Activated naive CD4-positive, alpha-beta T cell treated with anti-CD3 and anti-CD28 coated beads for 36 hours (primary cell): ENCODE measurements at regions not wholly inside any gene's neighbourhood (a gene's known extent, or its start where the extent isn't known, plus 50 kb on each side); places are given as distances from the start of the nearest gene placed in this dataset.

ENCODE experiments used
- CTCF ChIA-PET: fragments of 350-600 bp; sonication (Branson Sonifier 250); formaldehyde crosslinking; loops from one replicate; lab custom pipeline; 2021; ENCODE audit warnings: antibody characterized with exemption; lab: Charles Lee
- DNase-seq: peaks from one replicate; pipeline ENCODE4 v3.0.0-alpha.2; 2020
- H3K27ac Mint-ChIP-seq: one replicate; pipeline ENCODE4 v1.8.0; 2021; ENCODE audit warnings: mild to moderate bottlenecking, mixed read lengths
- H3K27me3 Mint-ChIP-seq: one replicate; pipeline ENCODE4 v1.8.0; 2021; ENCODE audit warnings: low read depth, mixed read lengths
- H3K36me3 Mint-ChIP-seq: one replicate; pipeline ENCODE4 v1.8.0; 2021; ENCODE audit warnings: low read depth, mixed read lengths
- H3K4me1 Mint-ChIP-seq: one replicate; pipeline ENCODE4 v1.8.0; 2021; ENCODE audit warnings: low read depth, mixed read lengths
- H3K4me3 Mint-ChIP-seq: one replicate; pipeline ENCODE4 v1.8.0; 2021; ENCODE audit warnings: mild to moderate bottlenecking, moderate library complexity, mixed read lengths
- H3K9me3 Mint-ChIP-seq: one replicate; pipeline ENCODE4 v1.8.0; 2021; ENCODE audit warnings: mixed read lengths
- intact Hi-C: fragments of 100-400 bp; cut with micrococcal nuclease; formaldehyde crosslinking; loops from one replicate; pipeline ENCODE4 v1.15.1; 2023

DNA sequence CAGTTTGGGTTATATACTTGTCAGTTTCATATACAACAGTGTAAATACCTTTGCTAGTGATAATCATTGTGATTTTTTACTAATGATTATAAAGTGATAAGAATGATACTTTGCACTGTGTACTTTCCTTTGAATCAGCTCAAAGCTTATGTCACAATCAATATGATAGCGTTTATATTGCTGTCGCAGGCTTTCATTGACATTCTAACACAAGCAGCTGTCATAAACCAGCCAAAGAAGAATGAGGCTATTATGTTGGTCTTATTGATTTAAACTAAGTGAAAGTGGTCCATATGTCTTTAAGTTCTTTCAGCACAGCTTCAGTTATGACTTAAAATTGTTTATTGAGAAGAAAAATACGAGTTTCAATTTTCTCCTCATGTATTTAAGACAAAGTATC lies 272.7 kb upstream of the RGMB start:
- CTCF ChIA-PET: no interaction called here
- intact Hi-C loops: no loop called here
- DNase-seq: no peak
- Mint-ChIP-seq H3K9me3 (no peaks in the 10 kb centered on the region), H3K4me1 (peaks cover 3% of the 10 kb centered on the region), H3K27me3 (no peaks in the 10 kb centered on the region), H3K36me3 (no peaks in the 10 kb centered on the region), H3K27ac (no peak overlapping the region), H3K4me3 (no peak overlapping the region)

- H3K9me3 Mint-ChIP-seq: no peaks in the 10 kb centered on the region
These were observed 269.8 kb upstream of the RGMB start for GRCh38 chr5:98503616-98504015.

DNA sequence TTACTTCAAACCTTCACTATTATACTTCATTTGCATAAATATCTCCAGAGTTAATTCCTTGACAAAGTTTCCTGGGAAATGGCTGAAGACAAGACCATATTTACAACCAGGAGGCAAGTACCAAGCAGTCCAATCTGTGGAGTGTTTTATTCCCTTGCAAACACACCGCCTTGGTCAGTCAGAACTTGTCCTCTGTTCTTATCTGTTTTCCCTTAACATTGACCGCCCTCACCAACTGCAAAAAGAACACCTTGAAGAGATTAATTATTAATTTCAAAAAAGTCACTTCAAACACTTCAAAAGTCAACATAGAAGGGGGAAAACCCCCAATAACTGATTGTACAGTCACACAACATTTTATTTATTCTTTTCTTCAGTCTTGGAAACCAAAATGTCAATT lies 269.0 kb upstream of the RGMB start:
- no peaks in the 10 kb centered on the region for H3K9me3 Mint-ChIP-seq
- CTCF ChIA-PET: no interaction called here
- DNase-seq: no peak
- H3K27ac Mint-ChIP-seq: no peak overlapping the region
- H3K27me3 Mint-ChIP-seq: peaks cover 2% of the 10 kb centered on the region
- H3K4me1 Mint-ChIP-seq: no peaks in the 10 kb centered on the region
- H3K4me3 Mint-ChIP-seq: no peak overlapping the region
- no peaks in the 10 kb centered on the region for H3K36me3 Mint-ChIP-seq
- intact Hi-C loops: no loop called here

More at GRCh38 chr5:98503616-98504015, 269.8 kb upstream of the RGMB start:
- CTCF ChIA-PET: no interaction called here
- no peak overlapping the region for H3K27ac Mint-ChIP-seq
- peaks cover 3% of the 10 kb centered on the region for H3K4me1 Mint-ChIP-seq
- intact Hi-C loops: no loop called here
- H3K27me3 Mint-ChIP-seq: peaks cover 2% of the 10 kb centered on the region
- no peak for DNase-seq
- H3K36me3 Mint-ChIP-seq: no peaks in the 10 kb centered on the region
- no peak overlapping the region for H3K4me3 Mint-ChIP-seq

DNA sequence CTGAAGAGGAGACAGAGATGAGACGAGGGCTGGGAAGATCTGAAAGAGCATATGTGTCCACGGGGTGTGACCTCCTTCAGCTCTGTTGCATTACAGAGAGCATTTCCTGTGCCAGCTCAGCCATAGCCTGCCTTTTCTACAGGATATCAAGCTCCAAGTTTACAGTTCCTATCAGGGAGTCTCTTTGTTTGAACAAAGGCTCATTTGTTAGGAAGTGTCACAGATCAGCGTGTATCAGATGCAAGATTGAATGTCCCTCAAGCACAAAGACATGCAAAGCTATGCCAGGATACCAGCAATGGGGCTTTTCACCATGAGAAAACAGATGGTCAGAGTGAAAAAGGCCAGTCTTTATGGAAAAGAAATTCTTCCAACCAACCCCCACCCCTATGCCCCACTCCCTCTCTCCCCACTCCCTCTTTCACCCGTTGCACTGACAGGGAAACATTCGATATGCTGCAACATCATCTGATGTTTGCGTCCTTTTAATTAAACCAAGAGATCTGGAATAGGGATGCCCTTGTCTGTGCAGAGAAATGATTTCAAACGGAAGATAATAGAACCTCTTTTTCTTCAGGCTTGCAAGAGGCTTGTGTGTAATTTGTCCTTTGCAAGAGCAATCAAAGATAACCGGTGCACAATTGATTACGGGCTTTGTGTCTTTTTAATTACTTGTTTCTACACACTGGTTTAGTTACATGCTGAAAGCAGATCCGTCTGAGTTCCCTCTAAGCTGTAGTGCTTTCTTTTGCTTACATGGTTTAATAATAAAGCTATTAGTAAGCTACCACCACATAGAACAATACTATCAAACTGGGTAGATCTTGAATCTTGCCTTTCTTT lies 263.1 kb upstream of the RGMB start:
- DNase-seq: no peak
- CTCF ChIA-PET: no interaction called here
- Mint-ChIP-seq H3K9me3 (no peaks in the 10 kb centered on the region), H3K4me3 (no peak overlapping the region), H3K36me3 (no peaks in the 10 kb centered on the region), H3K27me3 (peaks cover 2% of the 10 kb centered on the region), H3K4me1 (no peaks in the 10 kb centered on the region), H3K27ac (no peak overlapping the region)
- intact Hi-C loops: no loop called here

GRCh38 chr5:98513380-98513779 lies 260.1 kb upstream of the RGMB start:
- CTCF ChIA-PET: no interaction called here
- intact Hi-C loops: no loop called here
- Mint-ChIP-seq H3K27ac (no peak overlapping the region), H3K4me1 (no peaks in the 10 kb centered on the region), H3K36me3 (no peaks in the 10 kb centered on the region), H3K9me3 (no peaks in the 10 kb centered on the region), H3K4me3 (no peak overlapping the region), H3K27me3 (no peaks in the 10 kb centered on the region)
- no peak for DNase-seq

GRCh38 chr5:98514215-98514614 lies 259.2 kb upstream of the RGMB start:
- CTCF ChIA-PET: interaction anchor here (0.7 kb wide), 1 partner anchor 295 kb away, joined by 4 read pairs; no protein-coding TSS in a partner anchor

DNA sequence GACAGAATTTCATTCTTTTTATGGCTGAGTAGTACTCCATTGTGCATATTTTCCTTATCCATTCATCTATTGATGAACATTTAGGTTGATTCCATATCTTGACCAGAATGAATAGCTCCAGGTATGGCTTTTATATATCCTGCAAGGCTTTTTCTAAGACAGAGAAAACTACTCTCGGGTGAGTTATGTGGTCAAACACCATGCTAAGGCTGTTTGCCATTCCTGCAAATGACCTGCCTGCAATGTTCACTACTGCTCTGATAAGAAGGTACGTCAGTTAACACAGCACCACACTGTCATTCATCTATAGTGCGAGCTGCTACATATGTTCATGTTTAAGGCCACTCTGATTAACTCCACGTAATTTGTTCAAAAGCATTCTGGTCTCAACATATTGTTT lies 256.8 kb upstream of the RGMB start:
- Mint-ChIP-seq H3K27ac (no peak overlapping the region), H3K27me3 (peaks cover 5% of the 10 kb centered on the region), H3K9me3 (no peaks in the 10 kb centered on the region), H3K36me3 (no peaks in the 10 kb centered on the region), H3K4me1 (no peaks in the 10 kb centered on the region), H3K4me3 (no peak overlapping the region)
- intact Hi-C loops: no loop called here
- CTCF ChIA-PET: no interaction called here
- DNase-seq: no peak

More at GRCh38 chr5:98514215-98514614, 259.2 kb upstream of the RGMB start:
- Mint-ChIP-seq H3K9me3 (no peaks in the 10 kb centered on the region), H3K27ac (no peak overlapping the region), H3K27me3 (peaks cover 2% of the 10 kb centered on the region), H3K36me3 (no peaks in the 10 kb centered on the region), H3K4me1 (no peaks in the 10 kb centered on the region), H3K4me3 (no peak overlapping the region)
- DNase-seq: no peak
- intact Hi-C loops: no loop called here

DNA sequence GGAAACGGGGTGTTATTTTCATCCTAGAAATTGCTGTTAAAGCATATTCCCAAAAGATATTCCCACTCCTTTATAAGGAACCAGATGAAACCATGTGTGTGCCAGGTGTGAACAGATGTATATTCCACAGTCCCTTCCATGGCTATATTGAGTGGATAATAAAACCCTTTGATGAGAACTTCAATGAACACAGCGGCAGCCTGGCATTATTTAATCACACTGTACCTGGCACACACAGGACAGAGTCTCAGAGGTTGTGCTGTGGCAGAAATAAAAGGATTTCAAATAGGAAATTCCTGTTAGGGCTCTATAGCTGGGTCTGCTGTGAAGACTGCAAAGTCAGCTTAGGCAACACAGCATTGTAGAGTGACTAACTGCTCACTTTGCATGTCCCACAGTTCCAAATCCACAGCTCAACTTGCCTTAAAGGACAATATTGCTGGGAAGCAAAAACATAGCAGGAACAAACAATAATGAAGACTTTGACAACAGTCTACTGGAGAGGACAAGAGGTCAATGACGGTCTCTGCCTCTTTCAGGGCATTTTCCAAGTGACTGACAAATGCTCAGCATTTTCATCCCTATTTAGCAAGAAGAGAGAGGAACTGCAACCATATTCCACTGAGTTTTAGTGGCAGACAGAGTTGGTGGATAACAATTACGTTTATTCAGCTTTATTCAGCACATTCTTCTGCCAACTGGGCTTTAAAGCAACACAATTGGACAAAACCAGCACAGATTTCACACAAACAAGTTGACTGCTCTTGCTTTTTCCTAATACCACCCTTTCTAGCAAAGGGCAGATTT lies 255.7 kb upstream of the RGMB start:
- H3K27ac Mint-ChIP-seq: no peak overlapping the region
- DNase-seq: no peak
- intact Hi-C loops: no loop called here
- H3K4me1 Mint-ChIP-seq: no peaks in the 10 kb centered on the region
- H3K4me3 Mint-ChIP-seq: no peak overlapping the region
- CTCF ChIA-PET: no interaction called here
- H3K36me3 Mint-ChIP-seq: no peaks in the 10 kb centered on the region
- H3K27me3 Mint-ChIP-seq: peaks cover 5% of the 10 kb centered on the region
- no peaks in the 10 kb centered on the region for H3K9me3 Mint-ChIP-seq

DNA sequence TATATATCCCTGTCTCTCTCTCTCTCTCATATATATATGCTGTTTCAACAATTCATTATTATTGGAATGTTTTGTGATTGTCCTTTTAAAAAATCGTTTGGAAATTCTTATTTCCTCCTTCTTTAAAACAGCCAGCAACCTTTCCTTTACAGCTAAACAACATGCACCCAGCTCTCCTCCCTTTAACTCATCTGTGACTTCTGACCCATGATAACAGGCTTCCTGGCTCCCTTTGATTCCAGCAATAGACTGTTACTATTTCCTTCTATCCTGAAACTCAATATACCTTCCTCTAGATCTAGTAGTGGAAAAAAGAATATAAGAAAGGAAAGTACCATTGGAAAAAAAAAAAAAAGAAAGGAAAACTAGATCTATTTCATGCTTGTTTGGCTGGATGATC lies 254.7 kb upstream of the RGMB start:
- no peaks in the 10 kb centered on the region for H3K36me3 Mint-ChIP-seq
- H3K4me1 Mint-ChIP-seq: no peaks in the 10 kb centered on the region
- CTCF ChIA-PET: no interaction called here
- DNase-seq: no peak
- no peak overlapping the region for H3K4me3 Mint-ChIP-seq
- no peaks in the 10 kb centered on the region for H3K9me3 Mint-ChIP-seq
- H3K27ac Mint-ChIP-seq: no peak overlapping the region
- intact Hi-C loops: no loop called here
- H3K27me3 Mint-ChIP-seq: peaks cover 10% of the 10 kb centered on the region

- CTCF ChIA-PET: no interaction called here
- H3K36me3 Mint-ChIP-seq: no peaks in the 10 kb centered on the region
- H3K4me1 Mint-ChIP-seq: no peaks in the 10 kb centered on the region
- H3K27me3 Mint-ChIP-seq: peaks cover 10% of the 10 kb centered on the region
- no peak overlapping the region for H3K27ac Mint-ChIP-seq
- no peak overlapping the region for H3K4me3 Mint-ChIP-seq
- intact Hi-C loops: no loop called here
- H3K9me3 Mint-ChIP-seq: no peaks in the 10 kb centered on the region
- no peak for DNase-seq
These were observed 253.9 kb upstream of the RGMB start for GRCh38 chr5:98519571-98519970.

- Mint-ChIP-seq H3K4me3 (no peak overlapping the region), H3K27ac (no peak overlapping the region), H3K4me1 (no peaks in the 10 kb centered on the region), H3K9me3 (no peaks in the 10 kb centered on the region), H3K36me3 (no peaks in the 10 kb centered on the region), H3K27me3 (peaks cover 10% of the 10 kb centered on the region)
- CTCF ChIA-PET: interaction anchor here (1.9 kb wide), 1 partner anchor 247 kb away, joined by 4 read pairs; no protein-coding TSS in a partner anchor
- intact Hi-C loops: no loop called here
- no peak for DNase-seq
These were observed 251.6 kb upstream of the RGMB start for GRCh38 chr5:98521821-98522220.

- Mint-ChIP-seq H3K9me3 (no peaks in the 10 kb centered on the region), H3K27me3 (peaks cover 5% of the 10 kb centered on the region), H3K4me1 (no peaks in the 10 kb centered on the region), H3K27ac (no peak overlapping the region), H3K4me3 (no peak overlapping the region), H3K36me3 (no peaks in the 10 kb centered on the region)
- no peak for DNase-seq
- intact Hi-C loops: no loop called here
- CTCF ChIA-PET: no interaction called here
These were observed 248.7 kb upstream of the RGMB start for GRCh38 chr5:98524773-98525172.

DNA sequence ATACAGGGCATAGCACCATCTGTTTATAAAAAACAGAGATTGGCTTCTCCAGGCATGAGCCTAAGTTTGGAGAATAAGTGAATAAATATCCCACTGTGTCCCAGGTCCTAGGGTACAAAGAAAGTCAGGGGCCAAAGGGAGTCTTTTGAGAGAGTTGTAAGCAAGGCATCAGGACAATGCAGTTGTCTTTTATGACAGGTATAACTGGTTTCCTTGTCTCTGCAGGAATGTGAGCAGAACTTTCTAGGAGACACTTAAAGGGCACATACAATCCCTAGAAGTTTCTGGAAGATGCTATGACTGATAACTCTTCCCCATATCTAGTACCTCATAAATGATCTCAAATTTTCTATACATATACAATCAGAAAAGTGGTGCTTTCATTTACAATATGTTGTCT lies 245.6 kb upstream of the RGMB start:
- Mint-ChIP-seq H3K27me3 (peaks cover 5% of the 10 kb centered on the region), H3K27ac (no peak overlapping the region), H3K36me3 (no peaks in the 10 kb centered on the region), H3K9me3 (no peaks in the 10 kb centered on the region), H3K4me3 (no peak overlapping the region), H3K4me1 (no peaks in the 10 kb centered on the region)
- no peak for DNase-seq
- CTCF ChIA-PET: no interaction called here
- intact Hi-C loops: no loop called here
